HEK293 (cell line): ENCODE measurements at regions not wholly inside any gene's neighbourhood (a gene's known extent, or its start where the extent isn't known, plus 50 kb on each side); places are given as distances from the start of the nearest gene placed in this dataset.

ENCODE experiments used
- CTCF ChIA-PET: fragments of 350-600 bp; formaldehyde crosslinking; extraction: SDS; loops from one replicate; lab custom pipeline; 2021; ENCODE audit warnings: antibody characterized with exemption; lab: Yijun Ruan, JAX
- POLR2A ChIA-PET: fragments of 300-600 bp; formaldehyde crosslinking; extraction: SDS; loops from one replicate; lab custom pipeline; 2020; ENCODE audit warnings: antibody characterized with exemption, inconsistent platforms; lab: Yijun Ruan, JAX
- H3K27ac ChIP-seq: fragments of 200-500 bp; sonication (Bioruptor generic); 2 replicates; pipeline ENCODE4 v1.5.1; 2014; ENCODE audit warnings: low read depth, low read length, control low read depth, inconsistent platforms; ENCODE audit errors: extremely low read depth
- H3K36me3 ChIP-seq, 2 experiments: fragments of 200-500 bp in 1 of 2; sonication (Bioruptor generic) in 1 of 2; 1 replicate in 1 of 2; 2 replicates in 1 of 2; pipeline ENCODE4 v1.5.1; 2014 to 2017; ENCODE audit warnings: inconsistent platforms in 2 of 2, low read length in 2 of 2; ENCODE audit not compliant: control insufficient read depth in 2 of 2, insufficient read depth in 1 of 2
- H3K4me1 ChIP-seq: fragments of 200-500 bp; sonication (Bioruptor generic); 2 replicates; pipeline ENCODE4 v1.5.1; 2014; ENCODE audit warnings: mild to moderate bottlenecking, low read length, inconsistent platforms; ENCODE audit not compliant: control insufficient read depth, insufficient read depth
- H3K4me3 ChIP-seq: 2 replicates; pipeline ENCODE4 v1.5.1; 2011; ENCODE audit warnings: low read depth, mild to moderate bottlenecking, control low read depth, low read length, moderate library complexity
- H3K9me3 ChIP-seq: fragments of 200-500 bp; sonication (Bioruptor generic); 2 replicates; pipeline ENCODE4 v1.5.1; 2014; ENCODE audit warnings: low read depth, low read length, inconsistent platforms; ENCODE audit not compliant: control insufficient read depth, insufficient read depth
- ATF2 ChIP-seq: fragments of 450-650 bp; formaldehyde crosslinking; IDR thresholded peaks from 2 replicates; pipeline ENCODE4 v1.5.1; 2016; ENCODE audit warnings: missing biosample characterization, missing genetic modification characterization, low read depth
- GFI1B ChIP-seq: fragments of 450-650 bp; formaldehyde crosslinking; IDR thresholded peaks from 2 replicates; pipeline ENCODE4 v1.5.1; 2016; ENCODE audit warnings: missing biosample characterization, missing genetic modification characterization
- HOXA7 ChIP-seq: sonication (generic); formaldehyde crosslinking; IDR thresholded peaks from 2 replicates; pipeline ENCODE4 v1.8.1; 2022; ENCODE audit warnings: missing genetic modification reagents, borderline replicate concordance
- INSM2 ChIP-seq: fragments of 450-650 bp; formaldehyde crosslinking; IDR thresholded peaks from 2 replicates; pipeline ENCODE4 v1.5.1; 2016; ENCODE audit warnings: missing biosample characterization, missing genetic modification characterization
- KLF10 ChIP-seq: fragments of 450-650 bp; IDR thresholded peaks from 2 replicates; pipeline ENCODE4 v1.5.1; 2018; ENCODE audit warnings: missing biosample characterization, mild to moderate bottlenecking, missing genetic modification characterization
- PBX3 ChIP-seq: sonication (generic); formaldehyde crosslinking; IDR thresholded peaks from 2 replicates; pipeline ENCODE4 v1.8.1; 2022; ENCODE audit warnings: mild to moderate bottlenecking, moderate library complexity, missing genetic modification reagents
- ZBTB11 ChIP-seq: fragments of 450-650 bp; formaldehyde crosslinking; conservative IDR thresholded peaks from 2 replicates; pipeline ENCODE4 v1.5.1; 2016; ENCODE audit warnings: low read depth, missing biosample characterization, missing genetic modification characterization
- ZBTB21 ChIP-seq: fragments of 450-650 bp; formaldehyde crosslinking; IDR thresholded peaks from 2 replicates; pipeline ENCODE4 v1.5.1; 2017; ENCODE audit warnings: missing biosample characterization, missing genetic modification characterization
- ZEB2 ChIP-seq: fragments of 450-650 bp; formaldehyde crosslinking; IDR thresholded peaks from 2 replicates; pipeline ENCODE4 v1.5.1; 2016; ENCODE audit warnings: missing biosample characterization, missing genetic modification characterization
- ZNF174 ChIP-seq: fragments of 450-650 bp; formaldehyde crosslinking; IDR thresholded peaks from 2 replicates; pipeline ENCODE4 v1.5.0; 2017; ENCODE audit warnings: missing biosample characterization, mild to moderate bottlenecking, missing genetic modification characterization
- ZNF202 ChIP-seq: fragments of 450-650 bp; formaldehyde crosslinking; IDR thresholded peaks from 2 replicates; pipeline ENCODE4 v1.5.1; 2016; ENCODE audit warnings: missing biosample characterization, missing genetic modification characterization, borderline replicate concordance
- ZNF223 ChIP-seq: fragments of 450-650 bp; formaldehyde crosslinking; IDR thresholded peaks from 2 replicates; pipeline ENCODE4 v1.5.1; 2016; ENCODE audit warnings: missing biosample characterization, missing genetic modification characterization
- ZNF274 ChIP-seq, 2 experiments: fragments of 200-500 bp in 1 of 2; fragments of 450-650 bp in 1 of 2; sonication (Bioruptor generic) in 1 of 2; formaldehyde crosslinking in 1 of 2; IDR thresholded peaks; 2 replicates each; pipeline versions ENCODE4 v1.5.1 to v1.6.1; 2014 to 2016; ENCODE audit warnings: borderline replicate concordance in 1 of 2, inconsistent platforms in 1 of 2, low read length in 1 of 2, missing biosample characterization in 1 of 2, missing genetic modification characterization in 1 of 2
- ZNF280D ChIP-seq: fragments of 450-650 bp; formaldehyde crosslinking; IDR thresholded peaks from 2 replicates; pipeline ENCODE4 v1.5.1; 2016; ENCODE audit warnings: missing biosample characterization, missing genetic modification characterization
- ZNF292 ChIP-seq: fragments of 450-650 bp; formaldehyde crosslinking; IDR thresholded peaks from 2 replicates; pipeline ENCODE4 v1.5.1; 2016; ENCODE audit warnings: low read depth, missing biosample characterization, missing genetic modification characterization, borderline replicate concordance
- ZNF37A ChIP-seq: fragments of 450-650 bp; IDR thresholded peaks from 2 replicates; pipeline ENCODE4 v1.5.1; 2018; ENCODE audit warnings: missing biosample characterization, missing genetic modification characterization
- ZNF426 ChIP-seq: fragments of 450-650 bp; formaldehyde crosslinking; IDR thresholded peaks from 2 replicates; pipeline ENCODE4 v1.5.1; 2017; ENCODE audit warnings: missing biosample characterization, missing genetic modification characterization, mild to moderate bottlenecking, inconsistent platforms, moderate library complexity
- ZNF48 ChIP-seq: fragments of 450-650 bp; formaldehyde crosslinking; IDR thresholded peaks from 2 replicates; pipeline ENCODE4 v1.5.1; 2016; ENCODE audit warnings: missing biosample characterization, missing genetic modification characterization
- ZNF624 ChIP-seq: fragments of 450-650 bp; formaldehyde crosslinking; IDR thresholded peaks from 2 replicates; pipeline ENCODE4 v1.5.1; 2017; ENCODE audit warnings: missing biosample characterization, missing genetic modification characterization
- ZNF658 ChIP-seq: fragments of 450-650 bp; formaldehyde crosslinking; IDR thresholded peaks from 2 replicates; pipeline ENCODE4; 2016; ENCODE audit warnings: missing biosample characterization, missing genetic modification characterization
- ZNF776 ChIP-seq: fragments of 450-650 bp; formaldehyde crosslinking; IDR thresholded peaks from 2 replicates; pipeline ENCODE4 v1.5.0; 2017; ENCODE audit warnings: missing biosample characterization, missing genetic modification characterization, borderline replicate concordance
- ZNF791 ChIP-seq: fragments of 450-650 bp; formaldehyde crosslinking; IDR thresholded peaks from 2 replicates; pipeline ENCODE4 v1.5.1; 2016; ENCODE audit warnings: missing biosample characterization, missing genetic modification characterization
- ZNF830 ChIP-seq: fragments of 450-650 bp; IDR thresholded peaks from 2 replicates; pipeline ENCODE4 v1.5.0; 2018; ENCODE audit warnings: missing biosample characterization, missing genetic modification characterization, low read depth, mild to moderate bottlenecking, moderate library complexity
- ZSCAN4 ChIP-seq: fragments of 450-650 bp; formaldehyde crosslinking; IDR thresholded peaks from 2 replicates; pipeline ENCODE4 v1.5.1; 2017; ENCODE audit warnings: missing biosample characterization, missing genetic modification characterization

GRCh38 chr21:21907271-21907670 is 909.1 kb downstream of the NCAM2 start:
- H3K9me3 ChIP-seq: no peaks in the 10 kb centered on the region
- no peak overlapping the region for H3K4me3 ChIP-seq
- TF ChIP-seq ZNF202 (tag by site-specific recombination): no peak
- no peak for TF ChIP-seq ZNF280D (tag by site-specific recombination)
- TF ChIP-seq ZNF174 (tag by site-specific recombination): no peak
- TF ChIP-seq ZNF776 (tag by site-specific recombination): no peak
- no peak for TF ChIP-seq ATF2
- TF ChIP-seq ZNF292 (tag by site-specific recombination): no peak
- TF ChIP-seq ZNF791: no peak
- TF ChIP-seq ZBTB11 (tag by site-specific recombination): no peak
- TF ChIP-seq ZBTB21: no peak
- no peak for TF ChIP-seq ZNF658
- H3K27ac ChIP-seq: no peak overlapping the region
- POLR2A ChIA-PET: no interaction called here
- CTCF ChIA-PET: no interaction called here
- no peaks in the 10 kb centered on the region for H3K4me1 ChIP-seq
- no peaks in the 10 kb centered on the region for H3K36me3 ChIP-seq

- H3K4me3 ChIP-seq: no peak overlapping the region
- no peaks in the 10 kb centered on the region for H3K9me3 ChIP-seq
- ChIA-PET CTCF (no interaction called here), POLR2A (no interaction called here)
- no peak overlapping the region for H3K27ac ChIP-seq
- no peaks in the 10 kb centered on the region for H3K4me1 ChIP-seq
- H3K36me3 ChIP-seq: no peaks in the 10 kb centered on the region
- no peak for TF ChIP-seq ZNF223
- TF ChIP-seq ZNF274 (IDR thresholded peaks at IDR 0.05; ENCODE audit: low read length): no peak
- no peak for TF ChIP-seq ZNF274 (tag by site-specific recombination; IDR thresholded peaks at IDR 0.05; ENCODE audit: borderline replicate concordance)
- no peak for TF ChIP-seq HOXA7 (CRISPR knock-in tag)
- TF ChIP-seq GFI1B (tag by site-specific recombination): no peak
- TF ChIP-seq ZNF37A: no peak
- no peak for TF ChIP-seq ZNF48
- TF ChIP-seq ZNF624 (tag by site-specific recombination): no peak
- TF ChIP-seq ZNF830 (tag by site-specific recombination): no peak
- TF ChIP-seq ZBTB21: no peak
- TF ChIP-seq KLF10 (tag by site-specific recombination): no peak
- no peak for TF ChIP-seq ZEB2 (tag by site-specific recombination)
- TF ChIP-seq ZNF426 (tag by site-specific recombination): no peak
- no peak for TF ChIP-seq PBX3
- no peak for TF ChIP-seq INSM2
- no peak for TF ChIP-seq ZSCAN4 (tag by site-specific recombination)
Observed at GRCh38 chr21:21915816-21916215, 917.6 kb downstream of the NCAM2 start.
